Mucosa of rectum (tissue), 2 donors: ENCODE measurements at regions not wholly inside any gene's neighbourhood (a gene's known extent, or its start where the extent isn't known, plus 50 kb on each side); places are given as distances from the start of the nearest gene placed in this dataset.

Experiments
- H3K27ac ChIP-seq, 2 donors: one replicate each; pipeline ENCODE4 v1.7.0; 2013; ENCODE audit warnings: inconsistent platforms in 2 of 2, low read depth in 2 of 2, low read length in 2 of 2
- H3K27me3 ChIP-seq, 2 donors: one replicate each; pipeline ENCODE4 v1.7.0; 2013; ENCODE audit warnings: low read length in 2 of 2; ENCODE audit not compliant: control insufficient read depth in 2 of 2, insufficient read depth in 2 of 2
- H3K36me3 ChIP-seq, 2 donors: one replicate each; pipeline ENCODE4 v1.7.0; 2013; ENCODE audit warnings: low read length in 2 of 2; ENCODE audit not compliant: control insufficient read depth in 2 of 2, insufficient read depth in 2 of 2
- H3K4me1 ChIP-seq, 2 donors: one replicate each; pipeline ENCODE4 v1.7.0; 2013; ENCODE audit warnings: low read length in 2 of 2, mild to moderate bottlenecking in 1 of 2; ENCODE audit not compliant: control insufficient read depth in 2 of 2, insufficient read depth in 2 of 2
- H3K4me3 ChIP-seq, 2 donors: one replicate each; pipeline ENCODE4 v1.7.0; 2013; ENCODE audit warnings: low read length in 2 of 2
- H3K9ac ChIP-seq, 2 donors: one replicate each; pipeline ENCODE4 v1.7.0; 2013; ENCODE audit warnings: low read length in 2 of 2, low read depth in 1 of 2, mild to moderate bottlenecking in 1 of 2
- H3K9me3 ChIP-seq, 2 donors: one replicate each; pipeline ENCODE4 v1.7.0; 2013; ENCODE audit warnings: low read length in 2 of 2; ENCODE audit not compliant: control insufficient read depth in 2 of 2
- donor health status: healthy.
- donor health status: Normal muscosa, but diverticular disease.

- Histone ChIP-seq H3K36me3 (no peaks in the 10 kb centered on the region), H3K9me3 (no peaks in the 10 kb centered on the region), H3K4me1 (no peaks in the 10 kb centered on the region), H3K4me3 (no peak overlapping the region), H3K27me3 (no peaks in the 10 kb centered on the region), H3K9ac (no peak overlapping the region), H3K27ac (no peak overlapping the region)
These were observed 445.7 kb upstream of the CDH4 start for GRCh38 chr20:60806354-60806753.

DNA sequence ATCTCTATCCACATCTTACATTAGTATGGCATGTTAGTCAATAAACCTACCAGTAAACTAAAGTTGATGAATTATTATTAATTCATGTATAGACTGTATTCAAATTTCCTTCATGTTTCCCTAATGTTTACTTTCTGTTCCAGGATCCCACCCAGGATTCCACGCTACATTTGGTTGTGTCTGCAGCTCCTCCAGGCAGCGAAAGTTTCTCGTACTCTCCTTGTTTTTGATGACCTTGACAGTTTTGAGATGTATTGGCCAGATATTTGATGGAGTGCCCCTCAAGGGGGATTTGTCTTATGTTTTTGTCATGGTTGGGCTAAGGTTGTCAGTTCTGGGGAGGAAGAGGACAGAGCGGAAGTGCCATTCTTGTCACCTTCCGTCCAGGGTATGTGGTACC is 445.2 kb upstream of the CDH4 start:
- Histone ChIP-seq H3K4me1 (no peaks in the 10 kb centered on the region), H3K9ac (no peak overlapping the region), H3K27ac (no peak overlapping the region), H3K9me3 (no peaks in the 10 kb centered on the region), H3K36me3 (no peaks in the 10 kb centered on the region), H3K4me3 (no peak overlapping the region), H3K27me3 (no peaks in the 10 kb centered on the region)

DNA sequence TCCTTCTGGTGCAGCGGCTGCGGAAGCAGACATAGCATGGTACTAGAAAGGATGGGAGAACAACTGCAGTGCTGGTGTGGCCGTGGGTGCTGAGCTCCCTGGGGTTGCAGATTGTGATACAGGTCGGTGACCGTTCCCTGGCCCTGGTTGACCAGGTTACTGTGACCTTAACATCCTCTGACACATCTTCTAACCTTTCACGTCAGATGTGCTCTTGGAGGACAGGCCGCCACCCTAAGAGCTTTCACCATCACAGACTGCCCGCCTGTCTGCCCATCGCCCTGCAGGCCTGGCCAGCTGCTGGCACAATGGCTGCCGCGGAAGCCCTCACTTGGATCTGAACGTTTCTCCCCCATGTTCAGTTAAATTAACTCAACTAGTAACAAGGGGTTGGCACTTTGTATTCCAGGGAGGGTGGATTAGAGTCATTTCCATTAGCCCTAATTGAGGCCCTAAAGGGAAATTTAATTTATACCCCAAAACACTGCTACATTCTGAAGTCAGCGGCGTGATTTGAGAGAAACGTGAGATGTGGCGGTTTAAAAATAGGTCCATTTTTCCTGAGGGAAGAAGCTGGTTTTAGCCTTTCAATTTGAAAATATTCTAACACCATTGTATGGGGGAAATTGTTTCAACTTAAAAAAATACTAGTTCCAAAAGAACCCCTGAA is 443.9 kb upstream of the CDH4 start:
- Histone ChIP-seq H3K9ac (no peak overlapping the region), H3K4me3 (no peak overlapping the region), H3K9me3 (no peaks in the 10 kb centered on the region), H3K27me3 (no peaks in the 10 kb centered on the region), H3K36me3 (no peaks in the 10 kb centered on the region), H3K4me1 (no peaks in the 10 kb centered on the region), H3K27ac (no peak overlapping the region)

DNA sequence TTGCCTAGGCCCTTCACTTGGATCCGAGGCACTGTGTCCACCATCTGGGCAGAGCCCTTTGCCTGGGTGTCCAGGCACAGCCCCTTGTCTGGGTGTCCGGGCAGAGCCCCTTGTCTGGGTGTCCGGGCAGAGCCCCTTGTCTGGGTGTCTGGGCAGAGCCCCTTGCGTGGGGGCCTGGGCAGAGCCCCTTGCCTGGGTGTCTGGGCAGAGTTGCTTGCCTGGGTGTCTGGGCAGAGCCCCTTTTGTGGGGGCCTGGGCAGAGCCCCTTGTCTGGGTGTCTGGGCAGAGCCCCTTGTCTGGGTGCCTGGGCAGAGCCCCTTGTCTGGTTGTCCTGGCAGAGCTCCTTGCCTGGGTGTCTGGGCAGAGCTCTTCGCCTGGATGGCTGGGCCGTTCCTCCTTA is 443.4 kb upstream of the CDH4 start:
- no peak overlapping the region for H3K9ac ChIP-seq
- no peak overlapping the region for H3K4me3 ChIP-seq
- no peaks in the 10 kb centered on the region for H3K9me3 ChIP-seq
- H3K27me3 ChIP-seq, result no peaks in the 10 kb centered on the region
- no peaks in the 10 kb centered on the region for H3K36me3 ChIP-seq
- H3K27ac ChIP-seq, result no peak overlapping the region
- no peaks in the 10 kb centered on the region for H3K4me1 ChIP-seq

DNA sequence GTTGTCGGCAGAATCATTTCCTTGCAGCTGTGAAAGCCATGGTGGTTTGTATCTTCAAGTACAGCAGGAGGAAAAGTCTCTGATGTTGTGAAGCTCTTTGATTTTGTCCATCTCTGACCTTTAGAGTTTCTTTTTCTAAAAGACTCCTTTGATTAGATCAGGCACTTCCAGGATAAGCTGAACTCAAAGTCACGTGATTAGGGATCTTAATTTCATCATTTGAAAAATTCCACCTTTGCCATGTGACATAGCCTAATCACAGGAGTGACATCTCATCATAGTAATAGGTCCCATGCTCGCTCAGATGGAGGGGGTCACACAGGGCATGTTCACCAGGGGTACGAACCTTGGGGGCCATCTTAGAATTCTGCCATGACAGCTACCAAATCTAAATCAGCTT is 441.5 kb upstream of the CDH4 start:
- Histone ChIP-seq H3K9ac (no peak overlapping the region), H3K27me3 (no peaks in the 10 kb centered on the region), H3K9me3 (peaks cover 0 to under 1% of the 10 kb centered on the region in 2 donors), H3K27ac (no peak overlapping the region), H3K4me3 (no peak overlapping the region), H3K36me3 (no peaks in the 10 kb centered on the region), H3K4me1 (no peaks in the 10 kb centered on the region)

DNA sequence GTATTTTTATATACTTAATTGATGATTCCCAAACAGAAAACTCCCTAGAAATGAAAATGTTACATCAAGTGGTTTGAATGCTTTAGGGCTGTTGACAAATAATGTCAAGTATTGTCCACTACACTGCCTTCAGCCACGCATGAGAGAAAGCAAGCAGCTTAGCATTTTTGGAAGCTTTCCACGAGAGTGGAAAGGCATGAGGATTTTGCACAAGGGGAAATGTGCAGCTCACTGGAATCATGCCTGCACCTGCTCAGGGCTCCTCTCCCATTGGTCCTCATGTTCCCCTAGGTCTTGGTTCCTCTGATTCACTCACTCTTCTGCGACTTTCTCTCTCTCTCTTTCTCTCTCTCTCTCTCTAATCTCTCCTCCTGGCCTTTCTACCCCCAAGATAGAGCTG is 439.5 kb upstream of the CDH4 start:
- H3K27ac ChIP-seq, result no peak overlapping the region
- no peaks in the 10 kb centered on the region for H3K4me1 ChIP-seq
- H3K27me3 ChIP-seq, result no peaks in the 10 kb centered on the region
- H3K36me3 ChIP-seq, result no peaks in the 10 kb centered on the region
- no peak overlapping the region for H3K4me3 ChIP-seq
- H3K9ac ChIP-seq, result no peak overlapping the region
- H3K9me3 ChIP-seq, result peaks cover 3 to 5% of the 10 kb centered on the region in 2 donors

DNA sequence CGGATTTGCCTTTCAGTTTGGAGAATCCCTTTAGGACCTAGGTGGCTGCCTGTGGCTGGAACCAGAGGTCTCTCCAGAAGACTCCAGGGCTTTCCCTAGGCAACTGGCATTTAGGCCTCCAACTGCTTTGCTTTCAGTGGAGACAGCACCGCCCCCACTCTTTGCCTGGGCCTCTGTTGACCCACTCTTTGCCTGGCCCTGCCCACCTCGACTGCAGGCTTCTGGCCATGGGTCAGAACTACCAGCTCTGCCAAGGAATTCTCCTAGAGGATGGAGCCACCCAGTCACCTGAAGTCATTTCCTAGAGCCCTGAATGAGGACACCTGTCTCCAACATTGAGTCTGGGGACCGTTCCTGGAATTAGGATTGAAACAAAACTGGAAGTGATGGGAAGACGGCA is 439.0 kb upstream of the CDH4 start:
- no peak overlapping the region for H3K4me3 ChIP-seq
- no peak overlapping the region for H3K9ac ChIP-seq
- no peak overlapping the region for H3K27ac ChIP-seq
- no peaks in the 10 kb centered on the region for H3K36me3 ChIP-seq
- peaks cover 3 to 5% of the 10 kb centered on the region in 2 donors for H3K9me3 ChIP-seq
- no peaks in the 10 kb centered on the region for H3K4me1 ChIP-seq
- no peaks in the 10 kb centered on the region for H3K27me3 ChIP-seq

DNA sequence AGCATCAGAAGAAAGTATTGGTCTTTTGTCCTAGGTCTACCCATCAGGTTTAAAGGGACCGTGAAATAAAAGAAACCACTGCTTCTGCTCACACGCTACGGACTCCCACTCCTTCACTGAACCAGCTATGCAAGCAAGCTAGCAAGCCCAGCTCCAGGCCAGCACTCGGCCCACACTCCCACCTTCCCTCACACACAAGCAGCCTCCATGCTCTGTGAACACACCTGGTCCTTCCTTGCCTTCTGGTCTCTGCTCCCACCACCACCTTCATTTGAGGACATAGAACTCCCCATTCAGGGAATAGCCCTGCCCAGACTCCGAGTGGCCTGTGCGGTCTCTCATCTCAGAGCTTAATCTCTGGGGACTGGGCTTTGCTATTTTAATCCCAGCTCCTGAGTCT is 436.4 kb upstream of the CDH4 start:
- Histone ChIP-seq H3K27me3 (no peaks in the 10 kb centered on the region), H3K9me3 (peaks cover 3 to 8% of the 10 kb centered on the region in 2 donors), H3K4me1 (no peaks in the 10 kb centered on the region), H3K36me3 (no peaks in the 10 kb centered on the region), H3K27ac (no peak overlapping the region), H3K9ac (no peak overlapping the region), H3K4me3 (no peak overlapping the region)

DNA sequence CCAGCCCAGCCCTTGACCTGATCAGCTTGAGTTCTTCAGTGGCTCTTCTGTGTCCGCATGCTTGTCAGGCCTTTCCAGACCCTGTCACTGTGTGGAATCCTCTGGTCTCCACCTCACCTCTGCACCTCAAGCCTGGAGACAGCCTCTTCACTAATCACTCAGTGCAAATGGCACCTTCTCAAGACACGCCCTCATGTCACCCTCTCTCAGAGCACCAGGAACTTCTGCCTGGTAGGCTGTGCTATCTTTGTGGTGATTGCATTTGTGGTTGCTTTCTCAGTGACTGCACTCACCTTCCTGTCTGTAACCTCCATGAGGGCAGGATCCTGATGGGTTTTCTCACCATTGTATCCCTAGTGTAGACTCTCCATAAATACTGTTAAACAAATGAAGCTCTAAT is 435.2 kb upstream of the CDH4 start:
- H3K4me1 ChIP-seq, result no peaks in the 10 kb centered on the region
- H3K27ac ChIP-seq, result no peak overlapping the region
- H3K9ac ChIP-seq, result no peak overlapping the region
- peaks cover 3 to 8% of the 10 kb centered on the region in 2 donors for H3K9me3 ChIP-seq
- H3K36me3 ChIP-seq, result no peaks in the 10 kb centered on the region
- H3K4me3 ChIP-seq, result no peak overlapping the region
- H3K27me3 ChIP-seq, result no peaks in the 10 kb centered on the region

DNA sequence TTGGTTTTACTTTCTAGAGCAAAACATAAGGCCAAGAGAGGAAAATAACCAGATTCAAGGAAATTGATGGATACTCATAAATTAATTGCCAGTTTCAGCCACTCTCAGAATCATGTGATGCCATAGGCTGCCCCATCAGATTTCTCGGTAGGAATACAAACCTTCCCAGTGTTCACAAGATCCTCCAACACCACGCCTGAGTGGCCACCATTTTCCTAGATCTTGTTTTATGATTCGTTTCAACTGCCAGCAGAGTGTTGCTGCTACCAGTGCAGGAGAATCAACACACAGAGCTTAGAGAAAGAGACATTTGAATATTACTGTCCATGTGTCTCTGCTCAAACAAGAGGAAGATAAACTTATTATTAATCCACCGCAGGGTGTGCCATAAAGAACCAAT is 434.2 kb upstream of the CDH4 start:
- Histone ChIP-seq H3K9me3 (peaks cover 3 to 8% of the 10 kb centered on the region in 2 donors), H3K4me3 (no peak overlapping the region), H3K9ac (no peak overlapping the region), H3K27me3 (no peaks in the 10 kb centered on the region), H3K4me1 (no peaks in the 10 kb centered on the region), H3K36me3 (no peaks in the 10 kb centered on the region), H3K27ac (no peak overlapping the region)

DNA sequence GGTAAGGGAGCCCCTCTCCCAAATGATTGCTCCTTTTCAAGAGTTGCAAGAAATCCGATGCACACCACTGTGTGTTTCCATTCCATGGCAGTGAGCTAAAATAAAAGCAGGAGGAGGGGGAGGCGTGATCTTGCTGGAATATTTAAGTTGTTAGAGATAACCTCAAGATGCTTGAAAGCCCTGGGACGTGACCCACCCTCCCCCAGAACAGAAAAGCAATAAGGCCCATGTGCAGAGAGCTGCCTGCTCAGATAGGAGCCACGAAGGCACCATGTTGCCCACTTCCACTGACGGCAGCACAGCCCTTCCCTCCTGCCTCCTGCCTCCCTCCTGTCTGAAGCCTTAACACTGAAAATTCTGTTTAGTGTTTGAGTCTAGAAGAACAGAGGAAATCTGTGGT is 432.6 kb upstream of the CDH4 start:
- H3K27me3 ChIP-seq, result no peaks in the 10 kb centered on the region
- H3K9me3 ChIP-seq, result peaks cover 3 to 8% of the 10 kb centered on the region in 2 donors
- H3K9ac ChIP-seq, result no peak overlapping the region
- no peak overlapping the region for H3K27ac ChIP-seq
- H3K4me3 ChIP-seq, result no peak overlapping the region
- H3K4me1 ChIP-seq, result no peaks in the 10 kb centered on the region
- no peaks in the 10 kb centered on the region for H3K36me3 ChIP-seq
